ENCODE measurements at regions not wholly inside any gene's neighbourhood (a gene's known extent, or its start where the extent isn't known, plus 50 kb on each side); places are given as distances from the start of the nearest gene placed in this dataset.
A peak's percentile ranks its signal among the peaks of the same experiment; 100 is the strongest.

- Histone ChIP-seq H3K79me2 (ENCODE audit: control insufficient read depth, insufficient read depth, low read length) (peaks cover 5% of the 10 kb centered on the region), H3K27me3 (replicated peaks in 1 of 2; ENCODE audit: control insufficient read depth in 2 of 2, insufficient read depth in 2 of 2, low read length in 1 of 2) (no peaks in the 10 kb centered on the region), H2AFZ (ENCODE audit: control insufficient read depth, low read depth, low read length) (peak overlapping the region; percentile 27), H3K4me1 (ENCODE audit: control insufficient read depth, insufficient read depth, low read length) (peaks cover 9% of the 10 kb centered on the region), H3K4me3 (no peak overlapping the region), H3K9ac (ENCODE audit: control insufficient read depth, insufficient read depth, low read length) (no peak overlapping the region; the same call in 1 of the 2 replicates), H4K20me1 (ENCODE audit: control insufficient read depth, insufficient read depth) (no peaks in the 10 kb centered on the region), H3K36me3 (ENCODE audit: control insufficient read depth in 2 of 2, insufficient read depth in 2 of 2, low read length in 1 of 2) (no peaks in the 10 kb centered on the region), H3K27ac (ENCODE audit: control insufficient read depth, insufficient read depth) (peak overlapping the region; percentile 71), H3K4me2 (ENCODE audit: control insufficient read depth, insufficient read depth) (peak overlapping the region; percentile 34), H3K9me3 (replicated peaks; ENCODE audit: control insufficient read depth, insufficient read depth, low read length) (no peaks in the 10 kb centered on the region)
- ChIA-PET CTCF (interaction anchor here (0.7 to 2.5 kb wide), 13 partner anchors 9 to 417 kb away, joined by 3 to 19 read pairs (median 3); no protein-coding TSS in a partner anchor), POLR2A (interaction anchor here (0.5 to 2.6 kb wide), 17 partner anchors 9 to 361 kb away, joined by 3 to 22 read pairs (median 4); partner anchors contain the start of gene ATP2B1), RAD21 (ENCODE audit: unreplicated experiment) (interaction anchor here (0.6 to 4.7 kb wide), 25 partner anchors 10 to 735 kb away, joined by 3 to 58 read pairs (median 4); partner anchors contain the start of gene ATP2B1), SMC1A (ENCODE audit: uncharacterized antibody, unreplicated experiment) (interaction anchor here (0.7 to 5.9 kb wide), 48 partner anchors 8 to 437 kb away, joined by 3 to 94 read pairs (median 5); partner anchors contain the start of genes ATP2B1 and GALNT4)
- no peak for FAIRE-seq
- WGBS (ENCODE audit: insufficient coverage, insufficient replicate concordance, low lambda C conversion rate, missing lambda C conversion rate), result 6% methylated on average over 2 of the region's 2 CpGs
- TSS peak; percentile 77 for BruUV-seq (replicated peaks)
- intact Hi-C loops (cut with micrococcal nuclease; ENCODE audit: unreplicated experiment), result loop anchor here (2.0 kb wide), 2 partner anchors 78 to 252 kb away; partner anchors contain the start of gene ATP2B1
- in situ Hi-C loops (cut with MboI), result no loop called here
- ATAC-seq, result peak; percentile 74
- DNase-seq (ENCODE audit: low read depth, low spot score), result no peak
- TF ChIP-seq SUPT20H (IDR thresholded peaks at IDR 0.05; ENCODE audit: borderline replicate concordance, control insufficient read depth, low read depth, low read length), result no peak
- no peak for TF ChIP-seq HDGF (IDR thresholded peaks at IDR 0.05)
- TF ChIP-seq RELB (IDR thresholded peaks at IDR 0.05; ENCODE audit: low read depth), result no peak
- TF ChIP-seq WRNIP1 (IDR thresholded peaks at IDR 0.05; ENCODE audit: borderline replicate concordance, low read depth, low read length), result no peak
- no peak for TF ChIP-seq ATF3 (IDR thresholded peaks at IDR 0.05; ENCODE audit: borderline replicate concordance, extremely low read depth, low read depth, low read length)
- no peak for TF ChIP-seq JUNB (IDR thresholded peaks at IDR 0.05)
- no peak; a peak in 1 of 4 replicates for TF ChIP-seq IKZF2 (IDR thresholded peaks at IDR 0.05)
- 0 out of 2 replicates have a peak, but pooled peaks have one; percentile 5 for TF ChIP-seq CREB1 (IDR thresholded peaks at IDR 0.05; ENCODE audit: low read depth)
- 0 out of 2 replicates have a peak, but pooled peaks have one; percentile 12 for TF ChIP-seq MTA2 (IDR thresholded peaks at IDR 0.05; ENCODE audit: low read depth)
- TF ChIP-seq NBN (IDR thresholded peaks at IDR 0.05), result 0 out of 2 replicates have a peak, but pooled peaks have one; percentile 38
- no peak for TF ChIP-seq SMAD5 (IDR thresholded peaks at IDR 0.05; ENCODE audit: low read depth)
- TF ChIP-seq ZNF217 (IDR thresholded peaks at IDR 0.05), result 0 out of 2 replicates have a peak, but pooled peaks have one; percentile 30
- no peak for TF ChIP-seq POU2F2 (IDR thresholded peaks at IDR 0.05; ENCODE audit: borderline replicate concordance, low read depth, low read length)
- no peak for TF ChIP-seq CHD4 (IDR thresholded peaks at IDR 0.05)
- peak; percentile 10; the same call in 1 of the 2 replicates for TF ChIP-seq IKZF1 (conservative IDR thresholded peaks at IDR 0.05)
- 0 out of 2 replicates have a peak, but pooled peaks have one; percentile 45 for TF ChIP-seq SMARCA5 (IDR thresholded peaks at IDR 0.05)
- peak; percentile 27; the same call in 1 of the 2 replicates for TF ChIP-seq MLLT1 (IDR thresholded peaks at IDR 0.05)
Measured at GRCh38 chr12:89960607-89961394, 252.2 kb upstream of the ATP2B1 start.

All from GM12878 (cell line).